Adipocyte (in vitro differentiated cells): ENCODE measurements at regions not wholly inside any gene's neighbourhood (a gene's known extent, or its start where the extent isn't known, plus 50 kb on each side); places are given as distances from the start of the nearest gene placed in this dataset.

Experiments
- DNase-seq: peaks from one replicate; pipeline ENCODE4 v3.0.0-alpha.2; 2015; ENCODE audit warnings: low read depth
- H3K27me3 ChIP-seq: replicated peaks from 2 replicates; pipeline ENCODE4 v1.7.0; 2013; ENCODE audit warnings: mild to moderate bottlenecking, low read length, moderate library complexity; ENCODE audit not compliant: control insufficient read depth, insufficient read depth
- H3K36me3 ChIP-seq: 2 replicates; pipeline ENCODE4 v1.7.0; 2013; ENCODE audit warnings: low read length, mild to moderate bottlenecking, moderate library complexity; ENCODE audit not compliant: control insufficient read depth, insufficient read depth, severe bottlenecking
- H3K4me1 ChIP-seq: 2 replicates; pipeline ENCODE4 v1.7.0; 2013; ENCODE audit warnings: mild to moderate bottlenecking, low read length, moderate library complexity; ENCODE audit not compliant: control insufficient read depth, insufficient read depth
- H3K4me3 ChIP-seq: 2 replicates; pipeline ENCODE4 v1.7.0; 2013; ENCODE audit warnings: mild to moderate bottlenecking, low read length, moderate library complexity
- H3K9ac ChIP-seq: 2 replicates; pipeline ENCODE4 v1.7.0; 2013; ENCODE audit warnings: mild to moderate bottlenecking, low read length, moderate library complexity
- H3K9me3 ChIP-seq: 2 replicates; pipeline ENCODE4 v1.7.0; 2013; ENCODE audit warnings: mild to moderate bottlenecking, low read length, moderate library complexity; ENCODE audit not compliant: control insufficient read depth

GRCh38 chr2:220466251-220466691, 838.8 kb downstream of the SLC4A3 start:
- H3K9ac ChIP-seq = no peak overlapping the region
- no peaks in the 10 kb centered on the region for H3K36me3 ChIP-seq
- no peaks in the 10 kb centered on the region for H3K9me3 ChIP-seq
- H3K27me3 ChIP-seq = no peaks in the 10 kb centered on the region
- H3K4me1 ChIP-seq = peaks cover 10% of the 10 kb centered on the region
- no peak overlapping the region for H3K4me3 ChIP-seq
- no peak for DNase-seq

GRCh38 chr2:220469201-220469600, 841.8 kb downstream of the SLC4A3 start:
- H3K36me3 ChIP-seq = no peaks in the 10 kb centered on the region
- H3K4me1 ChIP-seq = peaks cover 10% of the 10 kb centered on the region
- H3K9me3 ChIP-seq = no peaks in the 10 kb centered on the region
- H3K4me3 ChIP-seq = no peak overlapping the region
- no peaks in the 10 kb centered on the region for H3K27me3 ChIP-seq
- H3K9ac ChIP-seq = no peak overlapping the region
- DNase-seq = peak; percentile 63

- DNase-seq = no peak
- no peaks in the 10 kb centered on the region for H3K9me3 ChIP-seq
- H3K27me3 ChIP-seq = no peaks in the 10 kb centered on the region
- peaks cover 6% of the 10 kb centered on the region for H3K4me1 ChIP-seq
- H3K9ac ChIP-seq = no peak overlapping the region
- H3K4me3 ChIP-seq = no peak overlapping the region
- H3K36me3 ChIP-seq = no peaks in the 10 kb centered on the region
Observed at GRCh38 chr2:220473611-220474010, 846.2 kb downstream of the SLC4A3 start.

- Histone ChIP-seq H3K36me3 (no peaks in the 10 kb centered on the region), H3K27me3 (no peaks in the 10 kb centered on the region), H3K4me3 (no peak overlapping the region), H3K9ac (no peak overlapping the region), H3K4me1 (no peaks in the 10 kb centered on the region), H3K9me3 (no peaks in the 10 kb centered on the region)
- DNase-seq = no peak
Observed at GRCh38 chr2:220476877-220477276, 849.4 kb downstream of the SLC4A3 start.

GRCh38 chr2:220478305-220479058, 851.1 kb downstream of the SLC4A3 start:
- Histone ChIP-seq H3K9ac (no peak overlapping the region), H3K36me3 (no peaks in the 10 kb centered on the region), H3K4me1 (no peaks in the 10 kb centered on the region), H3K27me3 (no peaks in the 10 kb centered on the region), H3K4me3 (no peak overlapping the region), H3K9me3 (no peaks in the 10 kb centered on the region)
- no peak for DNase-seq

- no peaks in the 10 kb centered on the region for H3K36me3 ChIP-seq
- no peaks in the 10 kb centered on the region for H3K27me3 ChIP-seq
- H3K4me3 ChIP-seq = no peak overlapping the region
- no peaks in the 10 kb centered on the region for H3K4me1 ChIP-seq
- H3K9ac ChIP-seq = no peak overlapping the region
- no peaks in the 10 kb centered on the region for H3K9me3 ChIP-seq
- DNase-seq = no peak
Observed at GRCh38 chr2:220482716-220483115, 855.3 kb downstream of the SLC4A3 start.

- Histone ChIP-seq H3K9ac (no peak overlapping the region), H3K4me3 (no peak overlapping the region), H3K27me3 (no peaks in the 10 kb centered on the region), H3K9me3 (no peaks in the 10 kb centered on the region), H3K36me3 (no peaks in the 10 kb centered on the region), H3K4me1 (no peaks in the 10 kb centered on the region)
- peak; percentile 36 for DNase-seq
Observed at GRCh38 chr2:220489121-220489520, 861.7 kb downstream of the SLC4A3 start.

GRCh38 chr2:220491670-220492069, 864.2 kb downstream of the SLC4A3 start:
- DNase-seq = no peak

GRCh38 chr2:220493871-220494525, 866.6 kb downstream of the SLC4A3 start:
- Histone ChIP-seq H3K9me3 (no peaks in the 10 kb centered on the region), H3K4me3 (no peak overlapping the region), H3K4me1 (peaks cover 5% of the 10 kb centered on the region), H3K27me3 (no peaks in the 10 kb centered on the region), H3K9ac (no peak overlapping the region), H3K36me3 (no peaks in the 10 kb centered on the region)
- no peak for DNase-seq

More at GRCh38 chr2:220491670-220492069, 864.2 kb downstream of the SLC4A3 start:
- H3K36me3 ChIP-seq = no peaks in the 10 kb centered on the region
- H3K27me3 ChIP-seq = no peaks in the 10 kb centered on the region
- no peak overlapping the region for H3K9ac ChIP-seq
- no peak overlapping the region for H3K4me3 ChIP-seq
- no peaks in the 10 kb centered on the region for H3K4me1 ChIP-seq
- no peaks in the 10 kb centered on the region for H3K9me3 ChIP-seq

GRCh38 chr2:220496513-220496912, 869.1 kb downstream of the SLC4A3 start:
- peaks cover 12% of the 10 kb centered on the region for H3K4me1 ChIP-seq
- H3K9me3 ChIP-seq = no peaks in the 10 kb centered on the region
- H3K27me3 ChIP-seq = no peaks in the 10 kb centered on the region
- H3K9ac ChIP-seq = no peak overlapping the region
- H3K4me3 ChIP-seq = no peak overlapping the region
- DNase-seq = no peak
- no peaks in the 10 kb centered on the region for H3K36me3 ChIP-seq

- peak overlapping the region; percentile 52 for H3K9ac ChIP-seq
- H3K27me3 ChIP-seq = no peaks in the 10 kb centered on the region
- no peaks in the 10 kb centered on the region for H3K36me3 ChIP-seq
- H3K4me1 ChIP-seq = peaks cover 12% of the 10 kb centered on the region
- DNase-seq = peak; percentile 79
- H3K9me3 ChIP-seq = no peaks in the 10 kb centered on the region
- peak overlapping the region; percentile 3 for H3K4me3 ChIP-seq
Observed at GRCh38 chr2:220499225-220499624, 871.8 kb downstream of the SLC4A3 start.
